GM12878 (cell line): ENCODE measurements at regions not wholly inside any gene's neighbourhood (a gene's known extent, or its start where the extent isn't known, plus 50 kb on each side); places are given as distances from the start of the nearest gene placed in this dataset.

ENCODE experiments used
- ATF7 ChIP-seq: fragments of 450-650 bp; IDR thresholded peaks from 2 replicates; pipeline ENCODE4 v1.6.1; 2016; ENCODE audit warnings: low read depth, mild to moderate bottlenecking
- BACH1 ChIP-seq: fragments of 450-650 bp; IDR thresholded peaks from 2 replicates; pipeline ENCODE4 v1.6.1; 2017; ENCODE audit warnings: mild to moderate bottlenecking, borderline replicate concordance
- BHLHE40 ChIP-seq, 2 experiments: fragments of 450-650 bp in 1 of 2; IDR thresholded peaks; 2 replicates each; pipeline ENCODE4 v1.6.1; 2011 to 2017; ENCODE audit warnings: low read depth in 2 of 2, borderline replicate concordance in 1 of 2, improper control_type of control experiment in 1 of 2, low read length in 1 of 2, mild to moderate bottlenecking in 1 of 2
- BRCA1 ChIP-seq: IDR thresholded peaks from 2 replicates; pipeline ENCODE4 v1.6.1; 2011; ENCODE audit warnings: low read depth, low read length, improper control_type of control experiment
- CBX3 ChIP-seq: fragments of 200-600 bp; sonication (generic); IDR thresholded peaks from 2 replicates; pipeline ENCODE4 v1.6.1; 2016; ENCODE audit warnings: low read depth, borderline replicate concordance
- FOXK2 ChIP-seq: fragments of 450-650 bp; IDR thresholded peaks from 2 replicates; pipeline ENCODE4 v1.6.1; 2017; ENCODE audit warnings: mild to moderate bottlenecking, moderate library complexity
- HDAC2 ChIP-seq: fragments of 200-600 bp; sonication (generic); IDR thresholded peaks from 2 replicates; pipeline ENCODE4 v1.6.1; 2017
- HDAC6 ChIP-seq: fragments of 200-600 bp; sonication (generic); IDR thresholded peaks from one replicate; pipeline ENCODE4 v1.8.0; 2017; ENCODE audit warnings: antibody characterized with exemption; ENCODE audit not compliant: unreplicated experiment
- MYC ChIP-seq: IDR thresholded peaks from 2 replicates; pipeline ENCODE4 v1.6.1; 2011; ENCODE audit warnings: mild to moderate bottlenecking, low read length, moderate library complexity, inconsistent platforms; ENCODE audit not compliant: insufficient read depth, insufficient replicate concordance, insufficient read length, severe bottlenecking
- NFYA ChIP-seq: IDR thresholded peaks from 2 replicates; pipeline ENCODE4 v1.6.1; 2011; ENCODE audit warnings: low read depth, mild to moderate bottlenecking, low read length, improper control_type of control experiment, borderline replicate concordance
- NFYB ChIP-seq: IDR thresholded peaks from 2 replicates; pipeline ENCODE4 v1.6.1; 2011; ENCODE audit warnings: low read depth, mild to moderate bottlenecking, low read length, improper control_type of control experiment, moderate library complexity; ENCODE audit not compliant: insufficient read depth
- PML ChIP-seq: IDR thresholded peaks from 2 replicates; pipeline ENCODE4 v1.6.1; 2012; ENCODE audit warnings: low read length, inconsistent platforms
- POLR2A ChIP-seq: IDR thresholded peaks from 2 replicates; pipeline ENCODE4 v1.6.1; 2011; ENCODE audit warnings: low read depth, mild to moderate bottlenecking, low read length
- POLR2AphosphoS5 ChIP-seq: IDR thresholded peaks from 2 replicates; pipeline ENCODE4 v1.6.1; 2011; ENCODE audit warnings: mild to moderate bottlenecking, low read length, inconsistent platforms
- RAD51 ChIP-seq: fragments of 450-650 bp; IDR thresholded peaks from 2 replicates; pipeline ENCODE4 v1.6.1; 2016; ENCODE audit warnings: moderate library complexity, mild to moderate bottlenecking, inconsistent platforms
- RFX5 ChIP-seq: IDR thresholded peaks from 2 replicates; pipeline ENCODE4 v1.6.1; 2011; ENCODE audit warnings: low read depth, low read length, improper control_type of control experiment
- SIX5 ChIP-seq: IDR thresholded peaks from 2 replicates; pipeline ENCODE4 v1.6.1; 2011; ENCODE audit warnings: mild to moderate bottlenecking, low read depth, low read length, moderate library complexity; ENCODE audit not compliant: severe bottlenecking
- SP1 ChIP-seq: IDR thresholded peaks from one replicate; pipeline ENCODE4 v1.6.1; 2011; ENCODE audit warnings: low read depth, low read length
- SRF ChIP-seq, 2 experiments: IDR thresholded peaks; 2 replicates each; pipeline ENCODE4 v1.6.1; 2011; ENCODE audit warnings: low read depth in 2 of 2, low read length in 2 of 2, mild to moderate bottlenecking in 1 of 2, moderate library complexity in 1 of 2
- TBL1XR1 ChIP-seq: IDR thresholded peaks from 2 replicates; pipeline ENCODE4 v1.6.1; 2012; ENCODE audit warnings: low read depth, low read length, improper control_type of control experiment
- YY1 ChIP-seq: IDR thresholded peaks from 2 replicates; pipeline ENCODE4 v1.6.1; 2011; ENCODE audit warnings: low read depth, mild to moderate bottlenecking, low read length
- ZNF622 ChIP-seq: fragments of 450-650 bp; IDR thresholded peaks from 2 replicates; pipeline ENCODE4 v1.6.1; 2017; ENCODE audit warnings: mild to moderate bottlenecking, inconsistent platforms
- ZZZ3 ChIP-seq: IDR thresholded peaks from 2 replicates; pipeline ENCODE4 v1.6.1; 2011; ENCODE audit warnings: low read depth; ENCODE audit not compliant: control insufficient read depth, insufficient read length
- TF ChIP-seq, protein P1 (sequence below): IDR thresholded peaks from 2 replicates; pipeline ENCODE4 v1.6.1; 2012; ENCODE audit warnings: low read depth, low read length, improper control_type of control experiment
- TF ChIP-seq, protein P2 (sequence below): fragments of 450-650 bp; IDR thresholded peaks from 2 replicates; pipeline ENCODE4 v1.6.1; 2017; ENCODE audit warnings: antibody characterized with exemption, mild to moderate bottlenecking, moderate library complexity
- TF ChIP-seq, protein P3 (sequence below): fragments of 450-650 bp; IDR thresholded peaks from 2 replicates; pipeline ENCODE4 v1.6.1; 2018; ENCODE audit warnings: mild to moderate bottlenecking, low read depth, moderate library complexity; ENCODE audit not compliant: partially characterized antibody

DNA sequence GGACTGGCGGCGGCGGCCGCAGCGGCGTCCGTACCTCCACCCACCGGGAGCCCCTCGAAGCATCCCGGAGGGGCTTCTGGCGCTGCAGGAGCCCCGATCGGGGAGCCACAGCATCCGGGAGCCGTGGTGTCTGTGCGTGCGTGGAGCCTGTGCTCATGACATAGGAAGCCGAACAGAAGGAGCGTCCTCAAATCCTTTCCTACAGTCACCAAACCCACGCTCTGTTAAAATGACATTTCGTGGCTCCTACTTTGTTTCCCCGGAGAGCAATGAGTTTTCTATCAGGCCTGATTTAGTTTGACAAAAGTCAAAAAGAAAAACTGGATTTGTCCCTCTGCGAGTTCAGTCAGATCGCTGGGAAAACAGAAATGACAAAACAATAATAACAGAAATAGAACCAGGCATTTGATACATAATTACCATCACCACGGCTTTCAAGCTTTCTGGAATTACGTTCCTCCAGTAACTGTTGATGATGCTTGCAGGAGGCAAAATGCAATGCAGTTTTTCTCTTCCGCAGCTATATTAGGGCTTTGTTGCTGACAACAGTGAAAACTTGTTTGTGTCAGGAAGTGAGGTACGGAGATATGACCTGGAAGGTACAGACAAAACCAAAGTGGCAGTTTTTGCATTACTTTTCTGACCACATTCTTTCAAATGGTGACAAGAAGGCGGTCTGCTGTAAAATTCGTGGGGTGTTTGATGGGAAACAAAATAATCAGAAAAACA is 219.3 kb upstream of the MKLN1 start (continued):
- no peak for TF ChIP-seq HDAC2
- TF ChIP-seq NFYA = no peak
- TF ChIP-seq BHLHE40 (IDR thresholded peaks at IDR 0.05; ENCODE audit: borderline replicate concordance in 1 of 2, low read depth in 2 of 2, low read length in 1 of 2) = no peak; a peak in 1 of 4 replicates
- TF ChIP-seq MYC = no peak
- no peak for TF ChIP-seq BRCA1
- no peak; the same call in 1 of the 2 replicates for TF ChIP-seq TBL1XR1
- TF ChIP-seq POLR2AphosphoS5 = peak; percentile 11; the same call in 1 of the 2 replicates
- TF ChIP-seq POLR2A = peak; percentile 40; the same call in 1 of the 2 replicates
- TF ChIP-seq, protein P1, sequence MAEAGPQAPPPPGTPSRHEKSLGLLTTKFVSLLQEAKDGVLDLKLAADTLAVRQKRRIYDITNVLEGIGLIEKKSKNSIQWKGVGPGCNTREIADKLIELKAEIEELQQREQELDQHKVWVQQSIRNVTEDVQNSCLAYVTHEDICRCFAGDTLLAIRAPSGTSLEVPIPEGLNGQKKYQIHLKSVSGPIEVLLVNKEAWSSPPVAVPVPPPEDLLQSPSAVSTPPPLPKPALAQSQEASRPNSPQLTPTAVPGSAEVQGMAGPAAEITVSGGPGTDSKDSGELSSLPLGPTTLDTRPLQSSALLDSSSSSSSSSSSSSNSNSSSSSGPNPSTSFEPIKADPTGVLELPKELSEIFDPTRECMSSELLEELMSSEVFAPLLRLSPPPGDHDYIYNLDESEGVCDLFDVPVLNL = no peak
- TF ChIP-seq YY1 = no peak
- TF ChIP-seq, protein P2, sequence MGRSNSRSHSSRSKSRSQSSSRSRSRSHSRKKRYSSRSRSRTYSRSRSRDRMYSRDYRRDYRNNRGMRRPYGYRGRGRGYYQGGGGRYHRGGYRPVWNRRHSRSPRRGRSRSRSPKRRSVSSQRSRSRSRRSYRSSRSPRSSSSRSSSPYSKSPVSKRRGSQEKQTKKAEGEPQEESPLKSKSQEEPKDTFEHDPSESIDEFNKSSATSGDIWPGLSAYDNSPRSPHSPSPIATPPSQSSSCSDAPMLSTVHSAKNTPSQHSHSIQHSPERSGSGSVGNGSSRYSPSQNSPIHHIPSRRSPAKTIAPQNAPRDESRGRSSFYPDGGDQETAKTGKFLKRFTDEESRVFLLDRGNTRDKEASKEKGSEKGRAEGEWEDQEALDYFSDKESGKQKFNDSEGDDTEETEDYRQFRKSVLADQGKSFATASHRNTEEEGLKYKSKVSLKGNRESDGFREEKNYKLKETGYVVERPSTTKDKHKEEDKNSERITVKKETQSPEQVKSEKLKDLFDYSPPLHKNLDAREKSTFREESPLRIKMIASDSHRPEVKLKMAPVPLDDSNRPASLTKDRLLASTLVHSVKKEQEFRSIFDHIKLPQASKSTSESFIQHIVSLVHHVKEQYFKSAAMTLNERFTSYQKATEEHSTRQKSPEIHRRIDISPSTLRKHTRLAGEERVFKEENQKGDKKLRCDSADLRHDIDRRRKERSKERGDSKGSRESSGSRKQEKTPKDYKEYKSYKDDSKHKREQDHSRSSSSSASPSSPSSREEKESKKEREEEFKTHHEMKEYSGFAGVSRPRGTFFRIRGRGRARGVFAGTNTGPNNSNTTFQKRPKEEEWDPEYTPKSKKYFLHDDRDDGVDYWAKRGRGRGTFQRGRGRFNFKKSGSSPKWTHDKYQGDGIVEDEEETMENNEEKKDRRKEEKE = no peak
- TF ChIP-seq SRF (IDR thresholded peaks at IDR 0.05; ENCODE audit: low read depth in 2 of 2, low read length in 2 of 2) = peak; percentile 91 to 97
- TF ChIP-seq CBX3 = no peak
- TF ChIP-seq RFX5 = no peak
- no peak for TF ChIP-seq RAD51
- TF ChIP-seq, protein P3, sequence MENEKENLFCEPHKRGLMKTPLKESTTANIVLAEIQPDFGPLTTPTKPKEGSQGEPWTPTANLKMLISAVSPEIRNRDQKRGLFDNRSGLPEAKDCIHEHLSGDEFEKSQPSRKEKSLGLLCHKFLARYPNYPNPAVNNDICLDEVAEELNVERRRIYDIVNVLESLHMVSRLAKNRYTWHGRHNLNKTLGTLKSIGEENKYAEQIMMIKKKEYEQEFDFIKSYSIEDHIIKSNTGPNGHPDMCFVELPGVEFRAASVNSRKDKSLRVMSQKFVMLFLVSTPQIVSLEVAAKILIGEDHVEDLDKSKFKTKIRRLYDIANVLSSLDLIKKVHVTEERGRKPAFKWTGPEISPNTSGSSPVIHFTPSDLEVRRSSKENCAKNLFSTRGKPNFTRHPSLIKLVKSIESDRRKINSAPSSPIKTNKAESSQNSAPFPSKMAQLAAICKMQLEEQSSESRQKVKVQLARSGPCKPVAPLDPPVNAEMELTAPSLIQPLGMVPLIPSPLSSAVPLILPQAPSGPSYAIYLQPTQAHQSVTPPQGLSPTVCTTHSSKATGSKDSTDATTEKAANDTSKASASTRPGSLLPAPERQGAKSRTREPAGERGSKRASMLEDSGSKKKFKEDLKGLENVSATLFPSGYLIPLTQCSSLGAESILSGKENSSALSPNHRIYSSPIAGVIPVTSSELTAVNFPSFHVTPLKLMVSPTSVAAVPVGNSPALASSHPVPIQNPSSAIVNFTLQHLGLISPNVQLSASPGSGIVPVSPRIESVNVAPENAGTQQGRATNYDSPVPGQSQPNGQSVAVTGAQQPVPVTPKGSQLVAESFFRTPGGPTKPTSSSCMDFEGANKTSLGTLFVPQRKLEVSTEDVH = no peak
- peak; percentile 37; the same call in 1 of the 2 replicates for TF ChIP-seq BACH1
- TF ChIP-seq PML = no peak
- TF ChIP-seq ZNF622 = no peak
- TF ChIP-seq HDAC6 = no peak
- no peak for TF ChIP-seq SP1
- no peak for TF ChIP-seq ZZZ3
- TF ChIP-seq FOXK2 = no peak; the same call in 1 of the 2 replicates
- TF ChIP-seq NFYB = no peak
- no peak for TF ChIP-seq SIX5
- TF ChIP-seq ATF7 = peak; percentile 71
